ENCODE measurements at regions not wholly inside any gene's neighbourhood (a gene's known extent, or its start where the extent isn't known, plus 50 kb on each side); places are given as distances from the start of the nearest gene placed in this dataset.

DNA sequence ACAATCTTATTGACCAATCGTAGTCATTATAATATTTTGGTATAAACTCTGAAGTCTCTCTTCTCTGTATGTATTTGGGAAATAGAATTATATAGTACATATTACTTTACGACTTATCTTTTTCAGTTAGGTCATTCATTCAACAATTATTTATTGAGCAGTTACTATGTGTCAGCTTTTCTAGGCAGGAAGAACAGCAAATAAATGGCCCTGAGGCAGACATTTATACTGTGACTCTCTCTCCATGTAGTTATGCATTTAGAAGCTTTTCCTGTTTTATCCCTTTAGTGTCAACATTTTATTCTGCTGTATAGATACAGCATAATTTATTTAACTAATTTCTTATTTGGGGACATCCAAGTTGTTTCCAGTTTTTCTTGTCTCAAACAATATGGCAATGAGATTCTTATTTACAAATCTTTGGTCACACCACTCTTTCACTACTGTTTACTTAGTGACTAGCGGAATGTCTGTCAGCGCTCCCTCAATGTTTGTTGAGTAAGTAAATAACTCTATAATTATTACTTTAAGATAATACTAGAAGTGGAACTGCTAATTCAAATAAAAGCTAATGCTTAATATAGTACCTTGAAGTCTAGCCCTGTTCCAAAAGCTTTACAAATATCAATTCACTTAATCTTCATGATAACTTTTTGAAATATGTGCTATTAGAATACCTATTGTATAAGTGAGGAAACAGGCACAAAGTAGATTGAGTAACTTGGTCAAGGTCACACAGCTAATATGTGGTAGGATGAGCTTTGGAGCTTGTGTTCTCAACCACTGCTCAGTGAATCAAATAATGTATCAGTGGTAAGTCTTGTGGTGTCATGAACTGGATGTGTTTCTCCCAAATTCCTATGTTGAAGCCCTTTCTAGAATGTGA lies 465.6 kb downstream of the SIPA1L2 start:
- Histone ChIP-seq H3K79me2 (ENCODE audit: insufficient read depth) (no peaks in the 10 kb centered on the region), H4K20me1 (ENCODE audit: insufficient read depth) (no peaks in the 10 kb centered on the region), H3K4me1 (ENCODE audit: control insufficient read depth in 1 of 2, insufficient read depth in 2 of 2, low read depth in 1 of 2, low read length in 1 of 2) (no peaks in the 10 kb centered on the region), H3K27ac (ENCODE audit: low read depth in 2 of 2, low read length in 1 of 2) (no peak overlapping the region), H3K36me3 (replicated peaks in 1 of 2; ENCODE audit: control insufficient read depth in 1 of 2, insufficient read depth in 2 of 2, low read length in 1 of 2) (no peaks in the 10 kb centered on the region), H3K27me3 (ENCODE audit: insufficient read depth) (no peaks in the 10 kb centered on the region), H3K4me2 (no peak overlapping the region), H3K9ac (no peak overlapping the region), H3K9me3 (no peaks in the 10 kb centered on the region), H3K9me2 (no peaks in the 10 kb centered on the region), H3K4me3 (ENCODE audit: low read depth in 2 of 2, low read length in 1 of 2) (no peak overlapping the region), H2AFZ (ENCODE audit: low read depth) (no peak overlapping the region), H3F3A (replicated peaks; ENCODE audit: insufficient read depth) (no peaks in the 10 kb centered on the region)
- 78% methylated on average over 4 of the region's 4 CpGs for WGBS (ENCODE audit: low lambda C conversion rate)
- no peak for DNase-seq
- ChIA-PET POLR2A (no interaction called here), CTCF (no interaction called here)
- TF ChIP-seq, protein P1, sequence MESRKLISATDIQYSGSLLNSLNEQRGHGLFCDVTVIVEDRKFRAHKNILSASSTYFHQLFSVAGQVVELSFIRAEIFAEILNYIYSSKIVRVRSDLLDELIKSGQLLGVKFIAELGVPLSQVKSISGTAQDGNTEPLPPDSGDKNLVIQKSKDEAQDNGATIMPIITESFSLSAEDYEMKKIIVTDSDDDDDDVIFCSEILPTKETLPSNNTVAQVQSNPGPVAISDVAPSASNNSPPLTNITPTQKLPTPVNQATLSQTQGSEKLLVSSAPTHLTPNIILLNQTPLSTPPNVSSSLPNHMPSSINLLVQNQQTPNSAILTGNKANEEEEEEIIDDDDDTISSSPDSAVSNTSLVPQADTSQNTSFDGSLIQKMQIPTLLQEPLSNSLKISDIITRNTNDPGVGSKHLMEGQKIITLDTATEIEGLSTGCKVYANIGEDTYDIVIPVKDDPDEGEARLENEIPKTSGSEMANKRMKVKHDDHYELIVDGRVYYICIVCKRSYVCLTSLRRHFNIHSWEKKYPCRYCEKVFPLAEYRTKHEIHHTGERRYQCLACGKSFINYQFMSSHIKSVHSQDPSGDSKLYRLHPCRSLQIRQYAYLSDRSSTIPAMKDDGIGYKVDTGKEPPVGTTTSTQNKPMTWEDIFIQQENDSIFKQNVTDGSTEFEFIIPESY (IDR thresholded peaks at IDR 0.05; ENCODE audit: borderline replicate concordance, low read depth), result no peak

DNA sequence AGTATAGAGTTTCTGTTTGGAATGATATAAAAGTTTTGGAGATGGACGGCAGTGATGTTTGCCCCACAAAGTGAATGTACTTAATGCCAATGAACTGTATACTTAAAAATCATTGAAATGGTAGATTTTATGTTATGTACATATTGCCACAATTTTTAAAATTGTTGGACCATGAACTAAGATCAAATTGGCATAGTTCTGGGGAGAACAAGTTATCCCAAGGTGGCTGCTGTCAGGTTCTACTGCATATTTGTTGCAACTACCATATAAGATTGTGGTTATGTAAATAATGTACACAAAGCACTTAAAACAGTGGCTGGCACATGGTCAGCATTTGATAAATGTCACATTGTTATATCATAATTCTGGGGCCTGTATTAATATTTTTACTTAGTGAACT lies 466.4 kb downstream of the SIPA1L2 start:
- WGBS (ENCODE audit: low lambda C conversion rate), result 79% methylated on average over 1 of the region's 1 CpG
- POLR2A ChIA-PET, result no interaction called here
- H3F3A ChIP-seq (replicated peaks; ENCODE audit: insufficient read depth), result no peaks in the 10 kb centered on the region
- no peaks in the 10 kb centered on the region for H3K9me2 ChIP-seq
- no peak overlapping the region for H3K27ac ChIP-seq (ENCODE audit: low read depth in 2 of 2, low read length in 1 of 2)
- DNase-seq, result no peak
- no peaks in the 10 kb centered on the region for H3K9me3 ChIP-seq
- H3K36me3 ChIP-seq (replicated peaks in 1 of 2; ENCODE audit: control insufficient read depth in 1 of 2, insufficient read depth in 2 of 2, low read length in 1 of 2), result no peaks in the 10 kb centered on the region
- CTCF ChIA-PET, result no interaction called here
- no peaks in the 10 kb centered on the region for H3K79me2 ChIP-seq (ENCODE audit: insufficient read depth)
- no peak for TF ChIP-seq TAF1 (IDR thresholded peaks at IDR 0.05; ENCODE audit: borderline replicate concordance, low read depth, low read length)
- TF ChIP-seq MEF2A (IDR thresholded peaks at IDR 0.05; ENCODE audit: borderline replicate concordance, low read depth), result no peak
- TF ChIP-seq, protein P1 (IDR thresholded peaks at IDR 0.05; ENCODE audit: borderline replicate concordance, low read depth), result no peak
- TF ChIP-seq, protein P2, sequence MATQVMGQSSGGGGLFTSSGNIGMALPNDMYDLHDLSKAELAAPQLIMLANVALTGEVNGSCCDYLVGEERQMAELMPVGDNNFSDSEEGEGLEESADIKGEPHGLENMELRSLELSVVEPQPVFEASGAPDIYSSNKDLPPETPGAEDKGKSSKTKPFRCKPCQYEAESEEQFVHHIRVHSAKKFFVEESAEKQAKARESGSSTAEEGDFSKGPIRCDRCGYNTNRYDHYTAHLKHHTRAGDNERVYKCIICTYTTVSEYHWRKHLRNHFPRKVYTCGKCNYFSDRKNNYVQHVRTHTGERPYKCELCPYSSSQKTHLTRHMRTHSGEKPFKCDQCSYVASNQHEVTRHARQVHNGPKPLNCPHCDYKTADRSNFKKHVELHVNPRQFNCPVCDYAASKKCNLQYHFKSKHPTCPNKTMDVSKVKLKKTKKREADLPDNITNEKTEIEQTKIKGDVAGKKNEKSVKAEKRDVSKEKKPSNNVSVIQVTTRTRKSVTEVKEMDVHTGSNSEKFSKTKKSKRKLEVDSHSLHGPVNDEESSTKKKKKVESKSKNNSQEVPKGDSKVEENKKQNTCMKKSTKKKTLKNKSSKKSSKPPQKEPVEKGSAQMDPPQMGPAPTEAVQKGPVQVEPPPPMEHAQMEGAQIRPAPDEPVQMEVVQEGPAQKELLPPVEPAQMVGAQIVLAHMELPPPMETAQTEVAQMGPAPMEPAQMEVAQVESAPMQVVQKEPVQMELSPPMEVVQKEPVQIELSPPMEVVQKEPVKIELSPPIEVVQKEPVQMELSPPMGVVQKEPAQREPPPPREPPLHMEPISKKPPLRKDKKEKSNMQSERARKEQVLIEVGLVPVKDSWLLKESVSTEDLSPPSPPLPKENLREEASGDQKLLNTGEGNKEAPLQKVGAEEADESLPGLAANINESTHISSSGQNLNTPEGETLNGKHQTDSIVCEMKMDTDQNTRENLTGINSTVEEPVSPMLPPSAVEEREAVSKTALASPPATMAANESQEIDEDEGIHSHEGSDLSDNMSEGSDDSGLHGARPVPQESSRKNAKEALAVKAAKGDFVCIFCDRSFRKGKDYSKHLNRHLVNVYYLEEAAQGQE (IDR thresholded peaks at IDR 0.05; ENCODE audit: low read depth, low read length), result no peak
- TF ChIP-seq TCF12 (IDR thresholded peaks at IDR 0.05), result no peak
- TF ChIP-seq SIN3A (IDR thresholded peaks at IDR 0.05; ENCODE audit: borderline replicate concordance, low read depth, low read length), result no peak
- TF ChIP-seq EZH2phosphoT487 (IDR thresholded peaks at IDR 0.05; ENCODE audit: borderline replicate concordance, low read depth), result no peak
- TF ChIP-seq MXI1 (IDR thresholded peaks at IDR 0.05; ENCODE audit: low read depth, low read length), result no peak
- TF ChIP-seq, protein P3, sequence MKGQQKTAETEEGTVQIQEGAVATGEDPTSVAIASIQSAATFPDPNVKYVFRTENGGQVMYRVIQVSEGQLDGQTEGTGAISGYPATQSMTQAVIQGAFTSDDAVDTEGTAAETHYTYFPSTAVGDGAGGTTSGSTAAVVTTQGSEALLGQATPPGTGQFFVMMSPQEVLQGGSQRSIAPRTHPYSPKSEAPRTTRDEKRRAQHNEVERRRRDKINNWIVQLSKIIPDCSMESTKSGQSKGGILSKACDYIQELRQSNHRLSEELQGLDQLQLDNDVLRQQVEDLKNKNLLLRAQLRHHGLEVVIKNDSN (IDR thresholded peaks at IDR 0.05; ENCODE audit: borderline replicate concordance, low read depth), result no peak
- H2AFZ ChIP-seq (ENCODE audit: low read depth), result no peak overlapping the region
- H3K4me1 ChIP-seq (ENCODE audit: control insufficient read depth in 1 of 2, insufficient read depth in 2 of 2, low read depth in 1 of 2, low read length in 1 of 2), result no peaks in the 10 kb centered on the region
- H4K20me1 ChIP-seq (ENCODE audit: insufficient read depth), result no peaks in the 10 kb centered on the region
- H3K9ac ChIP-seq, result no peak overlapping the region
- no peak overlapping the region for H3K4me3 ChIP-seq (ENCODE audit: low read depth in 2 of 2, low read length in 1 of 2)
- H3K4me2 ChIP-seq, result no peak overlapping the region
- no peaks in the 10 kb centered on the region for H3K27me3 ChIP-seq (ENCODE audit: insufficient read depth)

Data from SK-N-SH (cell line).